H1 (cell line): ENCODE measurements at regions not wholly inside any gene's neighbourhood (a gene's known extent, or its start where the extent isn't known, plus 50 kb on each side); places are given as distances from the start of the nearest gene placed in this dataset.

ENCODE experiments used
- CTCF ChIA-PET: fragments of 300-600 bp; sonication (Branson Sonifier 250); formaldehyde crosslinking; loops from one replicate; lab custom pipeline; 2021; ENCODE audit not compliant: partially characterized antibody; lab: Charles Lee
- POLR2A ChIA-PET: fragments of 300-600 bp; sonication (Branson Sonifier 250); formaldehyde crosslinking; loops from one replicate; lab custom pipeline; 2021; ENCODE audit warnings: inconsistent platforms; ENCODE audit not compliant: partially characterized antibody; lab: Charles Lee
- DNase-seq, 2 experiments: peaks; one replicate each; pipeline versions ENCODE4 v3.0.0 to v3.0.0-alpha.2; 2010 to 2022; ENCODE audit warnings: low spot score in 2 of 2, low read depth in 1 of 2, mixed read lengths in 1 of 2
- FAIRE-seq: peaks from 2 replicates; lab custom pipeline; 2011; peaks lifted over from hg19 to GRCh38; lab: Jason Lieb, UNC
- H2AFZ ChIP-seq: 2 replicates; pipeline ENCODE4 v1.8.1; 2012; ENCODE audit warnings: low read length, inconsistent platforms
- H2AK5ac ChIP-seq: 2 replicates; pipeline ENCODE4 v1.6.1; 2013; ENCODE audit warnings: low read depth, low read length
- H2BK120ac ChIP-seq: replicated peaks from 2 replicates; pipeline ENCODE3; 2013; ENCODE audit warnings: low read depth, low read length, inconsistent platforms
- H2BK12ac ChIP-seq: 2 replicates; pipeline ENCODE4 v1.6.1; 2013; ENCODE audit warnings: low read depth, low read length
- H2BK15ac ChIP-seq: 2 replicates; pipeline ENCODE4 v1.6.1; 2013; ENCODE audit warnings: low read length
- H2BK20ac ChIP-seq: 2 replicates; pipeline ENCODE4 v1.6.1; 2013; ENCODE audit warnings: low read length
- H2BK5ac ChIP-seq: 2 replicates; pipeline ENCODE4 v1.6.1; 2013; ENCODE audit warnings: low read depth, low read length
- H3K14ac ChIP-seq: 2 replicates; pipeline ENCODE4 v1.6.1; 2013; ENCODE audit warnings: inconsistent platforms; ENCODE audit not compliant: insufficient read length
- H3K18ac ChIP-seq: 2 replicates; pipeline ENCODE4 v1.6.1; 2013; ENCODE audit warnings: low read length; ENCODE audit errors: extremely low read depth
- H3K23ac ChIP-seq: 2 replicates; pipeline ENCODE4 v1.6.1; 2013; ENCODE audit warnings: inconsistent platforms; ENCODE audit not compliant: insufficient read length
- H3K23me2 ChIP-seq: 2 replicates; pipeline ENCODE4 v1.6.1; 2013; ENCODE audit warnings: low read depth, low read length
- H3K27ac ChIP-seq: 2 replicates; pipeline ENCODE4 v1.6.1; 2011; ENCODE audit warnings: low read depth, low read length, inconsistent platforms
- H3K27me3 ChIP-seq, 4 experiments: replicated peaks in 1 of 4; 1 replicate in 1 of 4; 2 replicates in 3 of 4; pipeline versions ENCODE4 v1.6.1 to v1.8.1; 2011 to 2013; ENCODE audit warnings: low read length in 3 of 4, mild to moderate bottlenecking in 3 of 4, inconsistent platforms in 2 of 4, mixed read lengths in 2 of 4, moderate library complexity in 1 of 4; ENCODE audit not compliant: control insufficient read depth in 3 of 4, insufficient read depth in 3 of 4; ENCODE audit errors: extremely low read depth in 1 of 4
- H3K36me3 ChIP-seq, 4 experiments: 2 replicates each; pipeline versions ENCODE4 v1.6.1 to v1.8.1; 2011 to 2013; ENCODE audit warnings: mild to moderate bottlenecking in 4 of 4, low read length in 3 of 4, moderate library complexity in 2 of 4, control low read depth in 1 of 4, inconsistent platforms in 1 of 4; ENCODE audit not compliant: insufficient read depth in 4 of 4, control insufficient read depth in 2 of 4
- H3K4ac ChIP-seq: replicated peaks from 2 replicates; pipeline ENCODE3; 2013; ENCODE audit warnings: low read length, low read depth, mixed read lengths, inconsistent platforms; ENCODE audit not compliant: insufficient read length
- H3K4me1 ChIP-seq, 4 experiments: replicated peaks in 1 of 4; 1 replicate in 1 of 4; 2 replicates in 3 of 4; pipeline versions ENCODE4 v1.6.1 to v1.8.1; 2011 to 2013; ENCODE audit warnings: low read length in 3 of 4, inconsistent platforms in 2 of 4, mixed read lengths in 1 of 4; ENCODE audit not compliant: insufficient read depth in 4 of 4, control insufficient read depth in 3 of 4
- H3K4me2 ChIP-seq, 2 experiments: 2 replicates each; pipeline versions ENCODE4 v1.6.1 to v1.8.1; 2011 to 2013; ENCODE audit warnings: low read depth in 2 of 2, low read length in 2 of 2, control low read depth in 1 of 2, inconsistent platforms in 1 of 2, mild to moderate bottlenecking in 1 of 2; ENCODE audit not compliant: insufficient read depth in 1 of 2
- H3K4me3 ChIP-seq, 4 experiments: fragments of 200-600, 300-600 bp in 1 of 4; sonication (generic), shearing (Covaris generic), sonication (Bioruptor Twin) in 1 of 4; 2 replicates each; pipeline versions ENCODE4 v1.5.1 to v1.8.1; 2011 to 2016; ENCODE audit warnings: low read length in 4 of 4, low read depth in 3 of 4, control low read depth in 2 of 4, inconsistent platforms in 2 of 4, mild to moderate bottlenecking in 2 of 4, mixed read lengths in 1 of 4, moderate library complexity in 1 of 4; ENCODE audit not compliant: insufficient read depth in 2 of 4; ENCODE audit errors: extremely low read depth in 1 of 4
- H3K56ac ChIP-seq: replicated peaks from 2 replicates; pipeline ENCODE3; 2013; ENCODE audit warnings: low read depth, mild to moderate bottlenecking, mixed read lengths, low read length, inconsistent platforms; ENCODE audit not compliant: insufficient read length
- H3K79me1 ChIP-seq: 2 replicates; pipeline ENCODE4 v1.6.1; 2013; ENCODE audit warnings: low read depth, low read length, control low read depth
- H3K79me2 ChIP-seq, 2 experiments: 2 replicates each; pipeline versions ENCODE4 v1.6.1 to v1.8.1; 2012 to 2013; ENCODE audit warnings: low read length in 2 of 2, mild to moderate bottlenecking in 2 of 2, inconsistent platforms in 1 of 2; ENCODE audit not compliant: insufficient read depth in 2 of 2, control insufficient read depth in 1 of 2
- H3K9ac ChIP-seq, 4 experiments: replicated peaks in 1 of 4; 1 replicate in 1 of 4; 2 replicates in 3 of 4; pipeline versions ENCODE4 v1.6.1 to v1.8.1; 2011 to 2013; ENCODE audit warnings: low read depth in 3 of 4, low read length in 3 of 4, control low read depth in 2 of 4, mild to moderate bottlenecking in 2 of 4, moderate library complexity in 2 of 4, inconsistent platforms in 1 of 4; ENCODE audit errors: extremely low read depth in 1 of 4
- H3K9me3 ChIP-seq, 2 experiments: 2 replicates each; pipeline versions ENCODE4 v1.6.1 to v1.8.1; 2012 to 2013; ENCODE audit warnings: mild to moderate bottlenecking in 2 of 2, moderate library complexity in 2 of 2, control low read depth in 1 of 2, inconsistent platforms in 1 of 2, low read depth in 1 of 2, low read length in 1 of 2, mixed read lengths in 1 of 2; ENCODE audit not compliant: insufficient read depth in 2 of 2
- H4K20me1 ChIP-seq, 2 experiments: replicated peaks in 1 of 2; 2 replicates each; pipeline versions ENCODE3 to v1.8.1; 2011 to 2013; ENCODE audit warnings: inconsistent platforms in 2 of 2, low read length in 2 of 2, mild to moderate bottlenecking in 1 of 2; ENCODE audit not compliant: insufficient read depth in 2 of 2, control insufficient read depth in 1 of 2
- H4K5ac ChIP-seq: 2 replicates; pipeline ENCODE4 v1.6.1; 2013; ENCODE audit warnings: low read length, low read depth, mixed read lengths, inconsistent platforms; ENCODE audit not compliant: insufficient read length
- H4K8ac ChIP-seq: 2 replicates; pipeline ENCODE4 v1.8.0; 2013; ENCODE audit warnings: mild to moderate bottlenecking, moderate library complexity, low read length, inconsistent platforms; ENCODE audit not compliant: insufficient read depth; ENCODE audit errors: extremely low read depth
- H4K91ac ChIP-seq: replicated peaks from 2 replicates; pipeline ENCODE3; 2013; ENCODE audit warnings: low read length, mixed read lengths, inconsistent platforms; ENCODE audit not compliant: insufficient read length
- CHD7 ChIP-seq: fragments of 300-600 bp; sonication (generic); IDR thresholded peaks from 2 replicates; pipeline ENCODE4 v1.7.1; 2012; ENCODE audit warnings: low read length, moderate library complexity, mild to moderate bottlenecking, inconsistent platforms; ENCODE audit not compliant: insufficient replicate concordance
- WGBS, 2 experiments: shearing (Covaris generic) in 1 of 2; methylation state at CpG; one replicate each; pipeline versions ENCODE4 v1.1.6 to v1.1.7; 2013 to 2015; ENCODE audit warnings: low lambda C conversion rate in 2 of 2, mixed read lengths in 2 of 2, inconsistent platforms in 1 of 2, low coverage in 1 of 2, missing lambda C conversion rate in 1 of 2; ENCODE audit not compliant: insufficient replicate concordance in 2 of 2, insufficient coverage in 1 of 2, insufficient read length in 1 of 2; ENCODE audit errors: extremely low coverage in 1 of 2, missing lambda C conversion rate in 1 of 2; 5-methylcytosine and 5-hydroxymethylcytosine counted together

GRCh38 chr6:139695361-139695760 lies 320.9 kb upstream of the CITED2 start:
- Histone ChIP-seq H3K36me3 (no peaks in the 10 kb centered on the region), H4K8ac (no peak overlapping the region), H4K91ac (no peak overlapping the region), H3K27me3 (no peaks in the 10 kb centered on the region), H3K79me1 (no peaks in the 10 kb centered on the region), H3K9ac (no peak overlapping the region), H3K27ac (no peak overlapping the region), H2BK15ac (no peak overlapping the region), H3K23me2 (no peaks in the 10 kb centered on the region; the same call in 1 of the 2 replicates), H3K14ac (no peak overlapping the region), H3K4me2 (no peak overlapping the region), H3K9me3 (peaks cover 0 to 4% of the 10 kb centered on the region in 2 experiments; a peak in 1 of 4 replicates), H2AFZ (no peak overlapping the region), H4K20me1 (no peaks in the 10 kb centered on the region), H3K79me2 (no peaks in the 10 kb centered on the region), H2BK120ac (no peak overlapping the region), H3K18ac (no peak overlapping the region), H3K4me1 (no peaks in the 10 kb centered on the region), H3K4ac (no peak overlapping the region), H2BK20ac (no peak overlapping the region), H3K4me3 (no peak overlapping the region), H4K5ac (no peak overlapping the region), H2BK5ac (no peak overlapping the region), H3K23ac (no peak overlapping the region), H3K56ac (no peak overlapping the region), H2BK12ac (no peak overlapping the region), H2AK5ac (no peak overlapping the region)
- no peak for FAIRE-seq
- ChIA-PET POLR2A (no interaction called here), CTCF (no interaction called here)
- 90% methylated on average over 1 of the region's 1 CpG; no CpG with 5 or more reads in 1 of the 2 experiments for WGBS, 2 experiments
- DNase-seq = no peak
- no peak for TF ChIP-seq CHD7
